ENCODE measurements at regions not wholly inside any gene's neighbourhood (a gene's known extent, or its start where the extent isn't known, plus 50 kb on each side); places are given as distances from the start of the nearest gene placed in this dataset.

- no peak overlapping the region for H3K4me3 ChIP-seq (ENCODE audit: low read depth, low read length)
- DNase-seq (ENCODE audit: low read depth), result no peak
- TF ChIP-seq CTCF (IDR thresholded peaks at IDR 0.05; ENCODE audit: insufficient read depth, low read length, poor library complexity, severe bottlenecking), result no peak
- no peaks in the 10 kb centered on the region for H3K27me3 ChIP-seq (ENCODE audit: control insufficient read depth, insufficient read depth, low read length)
- H3K36me3 ChIP-seq (ENCODE audit: control insufficient read depth, insufficient read depth, low read length), result no peaks in the 10 kb centered on the region
These were observed 204.8 kb upstream of the FGGY start for GRCh38 chr1:59092126-59092525.

GRCh38 chr1:59094001-59094400 lies 202.9 kb upstream of the FGGY start:
- no peak for DNase-seq (ENCODE audit: low read depth)
- Histone ChIP-seq H3K36me3 (ENCODE audit: control insufficient read depth, insufficient read depth, low read length) (no peaks in the 10 kb centered on the region), H3K27me3 (ENCODE audit: control insufficient read depth, insufficient read depth, low read length) (no peaks in the 10 kb centered on the region), H3K4me3 (ENCODE audit: low read depth, low read length) (no peak overlapping the region)
- TF ChIP-seq CTCF (IDR thresholded peaks at IDR 0.05; ENCODE audit: insufficient read depth, low read length, poor library complexity, severe bottlenecking), result no peak

DNA sequence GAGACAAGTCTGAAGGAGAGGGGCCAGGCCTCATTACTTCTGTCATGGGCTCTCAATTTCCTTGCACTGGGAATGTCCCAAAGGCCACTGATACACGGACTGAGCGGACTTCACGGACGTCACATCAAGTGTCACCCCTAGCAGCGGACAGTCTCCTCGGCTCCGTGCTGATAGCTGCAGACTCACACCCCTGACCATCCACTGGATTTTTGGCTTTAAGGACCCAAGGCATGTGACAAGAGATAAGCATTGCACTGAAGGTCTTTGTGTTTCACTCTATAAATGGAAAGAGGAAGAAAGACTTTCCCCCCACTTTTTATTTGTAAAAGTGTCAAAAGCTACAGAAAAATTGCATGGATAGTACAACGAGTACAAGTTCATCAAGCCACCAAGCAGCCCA lies 200.4 kb upstream of the FGGY start:
- no peak for DNase-seq (ENCODE audit: low read depth)
- Histone ChIP-seq H3K4me3 (ENCODE audit: low read depth, low read length) (no peak overlapping the region), H3K27me3 (ENCODE audit: control insufficient read depth, insufficient read depth, low read length) (no peaks in the 10 kb centered on the region), H3K36me3 (ENCODE audit: control insufficient read depth, insufficient read depth, low read length) (no peaks in the 10 kb centered on the region)
- no peak for TF ChIP-seq CTCF (IDR thresholded peaks at IDR 0.05; ENCODE audit: insufficient read depth, low read length, poor library complexity, severe bottlenecking)

DNA sequence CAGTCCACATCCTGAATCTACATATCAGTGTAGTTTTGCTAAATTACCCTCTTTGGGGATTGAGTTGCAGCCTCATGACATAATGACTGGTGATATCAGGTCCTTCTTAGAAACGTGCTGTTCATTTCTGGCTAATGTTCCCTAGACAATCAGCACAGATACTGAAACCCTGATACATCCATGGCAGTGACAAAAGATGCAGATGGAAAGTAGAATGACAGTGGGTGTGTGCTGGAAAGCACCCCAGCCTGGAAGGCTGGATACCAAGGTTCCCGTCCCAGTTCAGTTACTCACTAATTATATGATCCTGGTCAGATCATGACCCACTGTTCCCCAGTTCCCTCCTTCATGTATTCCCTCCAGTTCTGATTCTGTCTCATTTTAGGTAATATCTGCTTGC lies 198.2 kb upstream of the FGGY start:
- Histone ChIP-seq H3K36me3 (ENCODE audit: control insufficient read depth, insufficient read depth, low read length) (no peaks in the 10 kb centered on the region), H3K27me3 (ENCODE audit: control insufficient read depth, insufficient read depth, low read length) (no peaks in the 10 kb centered on the region), H3K4me3 (ENCODE audit: low read depth, low read length) (no peak overlapping the region)
- no peak for DNase-seq (ENCODE audit: low read depth)
- no peak for TF ChIP-seq CTCF (IDR thresholded peaks at IDR 0.05; ENCODE audit: insufficient read depth, low read length, poor library complexity, severe bottlenecking)

DNA sequence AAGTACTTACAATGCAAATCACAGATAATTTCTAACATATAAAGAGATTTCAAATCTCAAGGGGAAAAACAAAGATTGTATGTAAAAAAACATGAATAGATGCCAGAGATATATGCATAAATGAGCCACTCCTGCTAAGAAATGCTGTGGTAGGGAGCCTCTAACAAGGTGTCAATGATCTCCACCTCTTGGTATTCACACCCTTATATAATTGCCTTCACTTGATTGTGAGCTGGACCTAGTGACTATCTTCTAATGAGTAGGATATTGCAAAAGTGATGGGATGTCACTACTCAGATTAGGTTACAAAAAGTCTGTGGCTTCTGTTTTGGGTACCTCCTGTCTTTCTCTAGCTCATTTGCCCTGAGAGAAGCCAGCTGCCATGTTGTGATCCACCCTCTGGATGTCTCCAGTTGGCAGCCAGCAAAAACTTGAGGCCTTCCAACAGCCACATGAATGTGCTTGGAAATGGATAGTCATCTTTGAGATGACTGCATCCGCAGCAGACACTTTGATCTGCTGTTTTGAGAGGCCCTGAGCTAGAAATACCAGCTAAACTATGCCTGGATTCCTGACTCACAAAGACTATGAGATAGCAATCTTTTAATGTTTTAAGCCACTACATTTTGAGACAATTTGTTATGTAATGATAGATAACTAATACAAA lies 196.1 kb upstream of the FGGY start:
- DNase-seq (ENCODE audit: low read depth), result no peak
- no peak for TF ChIP-seq CTCF (IDR thresholded peaks at IDR 0.05; ENCODE audit: insufficient read depth, low read length, poor library complexity, severe bottlenecking)
- Histone ChIP-seq H3K4me3 (ENCODE audit: low read depth, low read length) (no peak overlapping the region), H3K27me3 (ENCODE audit: control insufficient read depth, insufficient read depth, low read length) (no peaks in the 10 kb centered on the region), H3K36me3 (ENCODE audit: control insufficient read depth, insufficient read depth, low read length) (no peaks in the 10 kb centered on the region)

- H3K4me3 ChIP-seq (ENCODE audit: low read depth, low read length), result no peak overlapping the region
- DNase-seq (ENCODE audit: low read depth), result no peak
- no peaks in the 10 kb centered on the region for H3K36me3 ChIP-seq (ENCODE audit: control insufficient read depth, insufficient read depth, low read length)
- no peaks in the 10 kb centered on the region for H3K27me3 ChIP-seq (ENCODE audit: control insufficient read depth, insufficient read depth, low read length)
- TF ChIP-seq CTCF (IDR thresholded peaks at IDR 0.05; ENCODE audit: insufficient read depth, low read length, poor library complexity, severe bottlenecking), result no peak
These were observed 195.4 kb upstream of the FGGY start for GRCh38 chr1:59101518-59101917.

Data from kidney epithelial cell (primary cell).